ENCODE measurements at regions not wholly inside any gene's neighbourhood (a gene's known extent, or its start where the extent isn't known, plus 50 kb on each side); places are given as distances from the start of the nearest gene placed in this dataset.

GRCh38 chr4:157997296-157997695 lies 175.5 kb downstream of the GASK1B start:
- peaks cover 0 to 13% (median 10%) of the 10 kb centered on the region in 3 donors for H3K4me1 ChIP-seq
- TF ChIP-seq CTCF (IDR thresholded peaks at IDR 0.05) (no peak), POLR2A (IDR thresholded peaks at IDR 0.05) (no peak)
- DNase-seq: no peak
- H3K4me3 ChIP-seq: no peak overlapping the region
- 56 to 87% methylated on average over 1 of the region's 1 CpG for WGBS, 2 donors
- intact Hi-C loops (cut with DNase I): no loop called here
- H3K27me3 ChIP-seq: no peaks in the 10 kb centered on the region
- H3K27ac ChIP-seq: no peak overlapping the region
- H3K9me3 ChIP-seq: no peaks in the 10 kb centered on the region
- H3K36me3 ChIP-seq: no peaks in the 10 kb centered on the region

- TF ChIP-seq CTCF (IDR thresholded peaks at IDR 0.05) (no peak), POLR2A (IDR thresholded peaks at IDR 0.05) (no peak)
- Histone ChIP-seq H3K27ac (peak overlapping the region in 1 of 4 donors; percentile 70), H3K27me3 (no peaks in the 10 kb centered on the region), H3K4me1 (peaks cover 0 to 13% (median 10%) of the 10 kb centered on the region in 3 donors), H3K36me3 (no peaks in the 10 kb centered on the region), H3K9me3 (no peaks in the 10 kb centered on the region), H3K4me3 (no peak overlapping the region)
- WGBS, 2 donors: 51 to 52% methylated on average over 6 of the region's 6 CpGs
- intact Hi-C loops (cut with DNase I): no loop called here
- DNase-seq: no peak
These were observed 176.5 kb downstream of the GASK1B start for GRCh38 chr4:157996061-157997028.

GRCh38 chr4:157994863-157995262 lies 178.0 kb downstream of the GASK1B start:
- whole genome bisulfite sequencing, 2 donors: 44 to 50% methylated on average over 6 of the region's 6 CpGs
- TF ChIP-seq CTCF (IDR thresholded peaks at IDR 0.05) (no peak), POLR2A (IDR thresholded peaks at IDR 0.05) (no peak)
- Histone ChIP-seq H3K27me3 (no peaks in the 10 kb centered on the region), H3K4me1 (peaks cover 0 to 13% (median 10%) of the 10 kb centered on the region in 3 donors), H3K27ac (peak overlapping the region in 3 of 4 donors; percentile 23 to 57 (median 28)), H3K9me3 (no peaks in the 10 kb centered on the region), H3K36me3 (no peaks in the 10 kb centered on the region), H3K4me3 (no peak overlapping the region)
- DNase-seq: no peak
- intact Hi-C loops (cut with DNase I): loop anchor here (5.0 kb wide), 1 partner anchor 177 kb away; the partner anchor contains the start of gene GASK1B

- Histone ChIP-seq H3K9me3 (no peaks in the 10 kb centered on the region), H3K4me1 (peaks cover 0 to 13% (median 10%) of the 10 kb centered on the region in 3 donors), H3K36me3 (no peaks in the 10 kb centered on the region), H3K27ac (peak overlapping the region in 2 of 4 donors; percentile 61 to 75), H3K27me3 (no peaks in the 10 kb centered on the region), H3K4me3 (no peak overlapping the region)
- 75 to 80% methylated on average over 4 of the region's 4 CpGs for WGBS, 2 donors
- TF ChIP-seq POLR2A (IDR thresholded peaks at IDR 0.05) (no peak), CTCF (IDR thresholded peaks at IDR 0.05) (no peak)
- intact Hi-C loops (cut with DNase I): loop anchor here (5.0 kb wide), 1 partner anchor 179 kb away; the partner anchor contains the start of gene GASK1B
- DNase-seq: no peak
These were observed 179.6 kb downstream of the GASK1B start for GRCh38 chr4:157992948-157993839.

Measured in esophagus squamous epithelium (tissue), 5 donors.